Neural cell (in vitro differentiated cells): ENCODE measurements at regions not wholly inside any gene's neighbourhood (a gene's known extent, or its start where the extent isn't known, plus 50 kb on each side); places are given as distances from the start of the nearest gene placed in this dataset.

Experiments used
- H2AFZ ChIP-seq: fragments of 200-600, 300-800 bp; sonication (generic), shearing (Covaris generic); 2 replicates; pipeline ENCODE4 v1.6.0; 2014; ENCODE audit warnings: low read depth, mild to moderate bottlenecking, antibody characterized with exemption, low read length, moderate library complexity
- H3F3A ChIP-seq: fragments of 200-600 bp; shearing (Covaris generic); 2 replicates; pipeline ENCODE4 v1.6.1; 2016; ENCODE audit warnings: mild to moderate bottlenecking, moderate library complexity, mixed read lengths, antibody characterized with exemption, low read length; ENCODE audit not compliant: insufficient read depth, poor library complexity, severe bottlenecking
- H3K27ac ChIP-seq: fragments of 200-600, 300-800 bp; sonication (generic), shearing (Covaris generic); 2 replicates; pipeline ENCODE4 v1.5.1; 2014; ENCODE audit warnings: mild to moderate bottlenecking, low read length, moderate library complexity
- H3K27me3 ChIP-seq: fragments of 300-800, 200-600 bp; sonication (generic), shearing (Covaris generic); 2 replicates; pipeline ENCODE4 v1.6.0; 2014; ENCODE audit warnings: mild to moderate bottlenecking, low read depth, low read length, moderate library complexity; ENCODE audit not compliant: insufficient read depth
- H3K36me3 ChIP-seq: fragments of 300-800, 200-600 bp; sonication (generic), shearing (Covaris generic); 2 replicates; pipeline ENCODE4 v1.5.1; 2014; ENCODE audit warnings: mild to moderate bottlenecking, antibody characterized with exemption, low read length, moderate library complexity; ENCODE audit not compliant: insufficient read depth
- H3K4me2 ChIP-seq: fragments of 300-800, 200-600 bp; sonication (generic), shearing (Covaris generic); 2 replicates; pipeline ENCODE4 v1.6.0; 2014; ENCODE audit warnings: mild to moderate bottlenecking, low read length
- H3K4me3 ChIP-seq: fragments of 300-800, 200-600 bp; sonication (generic), shearing (Covaris generic); 2 replicates; pipeline ENCODE4 v1.5.1; 2014; ENCODE audit warnings: mild to moderate bottlenecking, low read length, moderate library complexity
- H3K79me2 ChIP-seq: fragments of 200-600 bp; shearing (Covaris generic); replicated peaks from 2 replicates; pipeline ENCODE4 v1.6.0; 2014; ENCODE audit warnings: mild to moderate bottlenecking, low read length, moderate library complexity; ENCODE audit not compliant: insufficient read depth
- H3K9ac ChIP-seq: fragments of 300-800, 200-600 bp; sonication (generic), shearing (Covaris generic); 2 replicates; pipeline ENCODE4 v1.6.1; 2016; ENCODE audit warnings: mild to moderate bottlenecking, low read length, mixed read lengths
- H3K9me2 ChIP-seq: fragments of 200-600 bp; shearing (Covaris generic); 2 replicates; pipeline ENCODE4 v1.6.1; 2016; ENCODE audit warnings: mild to moderate bottlenecking, low read length, mixed read lengths; ENCODE audit not compliant: insufficient read depth
- H3K9me3 ChIP-seq: fragments of 200-600, 300-800 bp; sonication (generic), shearing (Covaris generic); 2 replicates; pipeline ENCODE4 v1.6.1; 2016; ENCODE audit warnings: mild to moderate bottlenecking, mixed run types, low read length, moderate library complexity, mixed read lengths
- H4K20me1 ChIP-seq: fragments of 200-600 bp; shearing (Covaris generic); 2 replicates; pipeline ENCODE4 v1.6.1; 2016; ENCODE audit warnings: mild to moderate bottlenecking, mixed run types; ENCODE audit not compliant: insufficient read depth
- EP300 ChIP-seq: fragments of 450-650 bp; conservative IDR thresholded peaks from 2 replicates; pipeline ENCODE4 v1.6.1; 2014; ENCODE audit warnings: antibody characterized with exemption, mild to moderate bottlenecking, moderate library complexity; ENCODE audit not compliant: poor library complexity, severe bottlenecking
- EZH2 ChIP-seq: fragments of 200-600, 300-800 bp; shearing (Covaris generic), sonication (generic); IDR thresholded peaks from 2 replicates; pipeline ENCODE4 v1.6.1; 2014; ENCODE audit warnings: antibody characterized with exemption, low read length, borderline replicate concordance, mild to moderate bottlenecking; ENCODE audit not compliant: insufficient read depth, poor library complexity, severe bottlenecking
- MXI1 ChIP-seq: fragments of 450-650 bp; conservative IDR thresholded peaks from 2 replicates; pipeline ENCODE4 v1.6.1; 2014; ENCODE audit warnings: antibody characterized with exemption, mild to moderate bottlenecking; ENCODE audit not compliant: poor library complexity, severe bottlenecking
- POLR2AphosphoS5 ChIP-seq: IDR thresholded peaks from 2 replicates; pipeline ENCODE4 v1.6.1; 2012
- RAD21 ChIP-seq: fragments of 450-650 bp; conservative IDR thresholded peaks from 2 replicates; pipeline ENCODE4 v1.6.1; 2014; ENCODE audit warnings: antibody characterized with exemption, mild to moderate bottlenecking, moderate library complexity
- SMC3 ChIP-seq: fragments of 450-650 bp; conservative IDR thresholded peaks from 2 replicates; pipeline ENCODE4 v1.6.1; 2014; ENCODE audit warnings: antibody characterized with exemption, mild to moderate bottlenecking, moderate library complexity; ENCODE audit not compliant: poor library complexity
- TAF1 ChIP-seq: IDR thresholded peaks from 2 replicates; pipeline ENCODE4 v1.6.1; 2012; ENCODE audit warnings: low read depth
- TF ChIP-seq, protein P1 (sequence below): fragments of 450-650 bp; IDR thresholded peaks from 2 replicates; pipeline ENCODE4 v1.5.1; 2014; ENCODE audit warnings: antibody characterized with exemption, mild to moderate bottlenecking, moderate library complexity; ENCODE audit not compliant: poor library complexity, severe bottlenecking

DNA sequence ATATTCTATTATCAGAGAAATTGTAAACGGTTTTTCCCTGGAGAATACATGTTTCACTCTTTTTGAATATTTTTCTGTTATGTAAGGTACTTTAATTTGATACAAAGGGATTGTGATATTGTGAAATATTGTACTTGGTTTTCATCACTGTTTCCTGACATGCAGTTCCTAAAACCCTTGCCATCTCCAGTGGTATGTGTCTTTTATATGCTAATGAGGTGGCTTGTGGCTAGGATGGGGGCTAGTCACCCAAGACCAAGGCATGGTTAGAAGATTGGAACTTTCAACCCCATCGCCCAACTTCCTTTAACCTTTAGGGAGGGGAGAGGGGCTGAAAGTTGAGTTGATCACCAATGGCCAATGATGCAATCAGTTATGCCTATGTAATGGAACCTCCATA lies 160.6 kb downstream of the TAF11L14 start:
- H3K36me3 ChIP-seq, result no peaks in the 10 kb centered on the region
- no peaks in the 10 kb centered on the region for H3K27me3 ChIP-seq
- no peaks in the 10 kb centered on the region for H3F3A ChIP-seq
- no peak overlapping the region for H3K27ac ChIP-seq
- no peaks in the 10 kb centered on the region for H3K9me2 ChIP-seq
- H4K20me1 ChIP-seq, result no peaks in the 10 kb centered on the region
- H3K79me2 ChIP-seq, result no peaks in the 10 kb centered on the region
- H2AFZ ChIP-seq, result no peak overlapping the region
- no peak for TF ChIP-seq MXI1
- TF ChIP-seq TAF1, result no peak
- TF ChIP-seq, protein P1, sequence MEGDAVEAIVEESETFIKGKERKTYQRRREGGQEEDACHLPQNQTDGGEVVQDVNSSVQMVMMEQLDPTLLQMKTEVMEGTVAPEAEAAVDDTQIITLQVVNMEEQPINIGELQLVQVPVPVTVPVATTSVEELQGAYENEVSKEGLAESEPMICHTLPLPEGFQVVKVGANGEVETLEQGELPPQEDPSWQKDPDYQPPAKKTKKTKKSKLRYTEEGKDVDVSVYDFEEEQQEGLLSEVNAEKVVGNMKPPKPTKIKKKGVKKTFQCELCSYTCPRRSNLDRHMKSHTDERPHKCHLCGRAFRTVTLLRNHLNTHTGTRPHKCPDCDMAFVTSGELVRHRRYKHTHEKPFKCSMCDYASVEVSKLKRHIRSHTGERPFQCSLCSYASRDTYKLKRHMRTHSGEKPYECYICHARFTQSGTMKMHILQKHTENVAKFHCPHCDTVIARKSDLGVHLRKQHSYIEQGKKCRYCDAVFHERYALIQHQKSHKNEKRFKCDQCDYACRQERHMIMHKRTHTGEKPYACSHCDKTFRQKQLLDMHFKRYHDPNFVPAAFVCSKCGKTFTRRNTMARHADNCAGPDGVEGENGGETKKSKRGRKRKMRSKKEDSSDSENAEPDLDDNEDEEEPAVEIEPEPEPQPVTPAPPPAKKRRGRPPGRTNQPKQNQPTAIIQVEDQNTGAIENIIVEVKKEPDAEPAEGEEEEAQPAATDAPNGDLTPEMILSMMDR, result no peak
- no peak overlapping the region for H3K9ac ChIP-seq
- no peak overlapping the region for H3K4me2 ChIP-seq
- H3K9me3 ChIP-seq, result no peaks in the 10 kb centered on the region
- no peak overlapping the region for H3K4me3 ChIP-seq

DNA sequence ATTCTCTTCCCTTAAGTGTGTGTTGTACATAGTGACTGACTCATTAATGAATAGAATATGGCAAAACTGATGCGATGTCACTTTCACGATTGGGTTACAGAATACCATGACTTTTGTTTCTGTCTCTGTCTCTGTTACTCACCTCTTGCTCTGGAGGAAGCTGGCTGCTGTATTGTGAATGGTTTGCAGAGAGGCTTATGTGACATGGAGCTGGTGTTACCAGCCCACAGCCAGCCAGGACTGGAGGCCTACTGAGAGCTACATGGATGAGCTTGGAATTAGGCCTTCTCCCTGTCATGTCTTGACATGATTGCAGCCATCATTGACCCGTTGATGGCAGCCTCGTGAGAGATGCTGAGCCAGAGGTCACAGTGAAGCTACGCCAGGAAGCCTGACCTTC lies 161.9 kb downstream of the TAF11L14 start:
- H3K9me2 ChIP-seq, result no peaks in the 10 kb centered on the region
- no peak for TF ChIP-seq TAF1
- TF ChIP-seq RAD21, result no peak
- TF ChIP-seq EZH2, result no peak
- no peak for TF ChIP-seq SMC3
- no peak for TF ChIP-seq EP300
- TF ChIP-seq POLR2AphosphoS5, result peak; percentile 24

GRCh38 chr5:17796757-17797396 lies 162.6 kb downstream of the TAF11L14 start:
- TF ChIP-seq SMC3, result no peak
- no peak overlapping the region for H3K4me3 ChIP-seq
- H3K79me2 ChIP-seq, result no peaks in the 10 kb centered on the region
- no peak overlapping the region for H3K4me2 ChIP-seq
- no peaks in the 10 kb centered on the region for H3K36me3 ChIP-seq
- no peaks in the 10 kb centered on the region for H3K9me2 ChIP-seq
- H3K9ac ChIP-seq, result no peak overlapping the region
- no peaks in the 10 kb centered on the region for H3K27me3 ChIP-seq
- no peaks in the 10 kb centered on the region for H4K20me1 ChIP-seq
- no peaks in the 10 kb centered on the region for H3K9me3 ChIP-seq
- no peak overlapping the region for H2AFZ ChIP-seq
- H3K27ac ChIP-seq, result peak overlapping the region; percentile 46
- H3F3A ChIP-seq, result no peaks in the 10 kb centered on the region

More for the DNA sequence above, 161.9 kb downstream of the TAF11L14 start:
- no peaks in the 10 kb centered on the region for H3F3A ChIP-seq
- H3K79me2 ChIP-seq, result no peaks in the 10 kb centered on the region
- no peak overlapping the region for H3K4me2 ChIP-seq
- no peaks in the 10 kb centered on the region for H3K27me3 ChIP-seq
- no peak overlapping the region for H3K4me3 ChIP-seq
- no peak overlapping the region for H2AFZ ChIP-seq
- peak overlapping the region; percentile 46 for H3K27ac ChIP-seq
- H3K9me3 ChIP-seq, result no peaks in the 10 kb centered on the region
- H3K9ac ChIP-seq, result no peak overlapping the region
- no peaks in the 10 kb centered on the region for H3K36me3 ChIP-seq
- no peaks in the 10 kb centered on the region for H4K20me1 ChIP-seq
